SU-DHL-6 (cell line): ENCODE measurements at regions not wholly inside any gene's neighbourhood (a gene's known extent, or its start where the extent isn't known, plus 50 kb on each side); places are given as distances from the start of the nearest gene placed in this dataset.

Source experiments
- H2AFZ ChIP-seq: fragments of 200-600 bp; sonication (generic); 2 replicates; pipeline ENCODE4 v1.6.1; 2014; ENCODE audit warnings: low read depth, mild to moderate bottlenecking, moderate library complexity, mixed read lengths, antibody characterized with exemption, low read length; ENCODE audit not compliant: severe bottlenecking
- H3F3A ChIP-seq: fragments of 200-600 bp; shearing (Covaris generic); 2 replicates; pipeline ENCODE4 v1.6.0; 2016; ENCODE audit warnings: antibody characterized with exemption, mild to moderate bottlenecking; ENCODE audit not compliant: insufficient read depth
- H3K27ac ChIP-seq: fragments of 200-600 bp; sonication (generic); 2 replicates; pipeline ENCODE4 v1.5.1; 2016; ENCODE audit warnings: low read depth, mild to moderate bottlenecking, low read length, moderate library complexity, mixed read lengths
- H3K27me3 ChIP-seq: fragments of 200-600 bp; sonication (generic), shearing (Covaris generic); 2 replicates; pipeline ENCODE4 v1.6.0; 2014; ENCODE audit warnings: mild to moderate bottlenecking, low read length
- H3K36me3 ChIP-seq: fragments of 200-600 bp; sonication (generic); 2 replicates; pipeline ENCODE4 v1.6.1; 2014; ENCODE audit warnings: mild to moderate bottlenecking, low read length, mixed read lengths
- H3K4me2 ChIP-seq: fragments of 300-600, 200-600 bp; shearing (Covaris generic), sonication (generic); 2 replicates; pipeline ENCODE4 v1.6.0; 2014; ENCODE audit warnings: low read length, low read depth, mild to moderate bottlenecking; ENCODE audit not compliant: poor library complexity, severe bottlenecking
- H3K4me3 ChIP-seq: fragments of 200-600 bp; sonication (generic); 2 replicates; pipeline ENCODE4 v1.5.1; 2014; ENCODE audit warnings: antibody characterized with exemption, low read length, mild to moderate bottlenecking, mixed read lengths; ENCODE audit not compliant: insufficient read depth, poor library complexity, severe bottlenecking
- H3K79me2 ChIP-seq: fragments of 200-600 bp; sonication (generic); 2 replicates; pipeline ENCODE4 v1.6.1; 2014; ENCODE audit warnings: mild to moderate bottlenecking, low read length, moderate library complexity; ENCODE audit not compliant: insufficient read depth
- H3K9ac ChIP-seq: fragments of 200-600 bp; sonication (generic); 2 replicates; pipeline ENCODE4 v1.7.0; 2014; ENCODE audit warnings: mild to moderate bottlenecking, low read length
- H3K9me2 ChIP-seq: fragments of 200-600 bp; sonication (generic); replicated peaks from 2 replicates; pipeline ENCODE4 v1.6.1; 2014; ENCODE audit warnings: low read length; ENCODE audit not compliant: insufficient read depth
- H3K9me3 ChIP-seq: fragments of 200-600 bp; sonication (generic); 2 replicates; pipeline ENCODE4 v1.6.1; 2014; ENCODE audit warnings: low read length, mixed read lengths; ENCODE audit not compliant: insufficient read depth
- H4K20me1 ChIP-seq: fragments of 200-600 bp; sonication (generic); 2 replicates; pipeline ENCODE4 v1.6.1; 2014; ENCODE audit warnings: low read depth, mild to moderate bottlenecking, antibody characterized with exemption, low read length, moderate library complexity, mixed read lengths
- EZH2phosphoT487 ChIP-seq: fragments of 200-600 bp; sonication (generic), shearing (Covaris generic); conservative IDR thresholded peaks from 2 replicates; pipeline ENCODE4 v1.6.1; 2018; ENCODE audit warnings: mild to moderate bottlenecking, antibody characterized with exemption, low read length, moderate library complexity, mixed read lengths
- TF ChIP-seq, protein P1 (sequence below): fragments of 200-600 bp; sonication (generic); IDR thresholded peaks from one replicate; pipeline ENCODE4 v1.5.1; 2017; ENCODE audit warnings: antibody characterized with exemption, mild to moderate bottlenecking, low read length, moderate library complexity; ENCODE audit not compliant: insufficient read depth, poor library complexity, severe bottlenecking

DNA sequence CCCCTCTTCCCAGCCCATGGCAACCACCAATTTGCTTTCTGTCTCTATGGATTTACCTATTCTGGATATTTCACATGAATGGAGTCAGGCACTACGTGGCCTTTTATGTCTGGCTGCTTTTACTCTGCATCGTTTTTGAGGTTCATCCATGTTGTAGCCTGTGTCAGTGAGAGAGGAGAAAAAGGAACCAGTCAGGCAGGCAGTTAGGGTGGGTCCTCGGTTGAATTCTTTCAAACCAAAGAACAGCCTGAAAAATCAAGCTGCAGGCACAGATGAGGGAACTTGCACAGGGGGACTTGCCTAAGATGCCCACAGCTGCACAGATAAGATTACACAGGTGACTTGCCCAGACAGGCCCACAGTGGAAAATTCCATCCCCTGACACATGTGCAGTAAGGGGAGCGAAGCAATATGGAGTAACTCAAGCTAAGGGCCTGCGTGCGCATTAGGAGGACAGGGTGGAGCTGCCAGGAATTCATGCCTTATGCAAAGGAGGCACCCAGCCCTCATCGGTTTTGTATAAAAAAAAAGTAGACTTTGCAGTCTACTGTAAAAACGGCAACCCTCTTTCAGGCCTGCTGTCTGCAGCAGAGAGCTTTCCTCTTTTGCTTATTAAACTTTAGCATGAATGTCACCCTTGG is 152.4 kb upstream of the RFLNA start:
- no peak overlapping the region for H3K9ac ChIP-seq
- H3K4me2 ChIP-seq, result no peak overlapping the region
- H3F3A ChIP-seq, result no peaks in the 10 kb centered on the region
- H3K4me3 ChIP-seq, result no peak overlapping the region
- H3K79me2 ChIP-seq, result no peaks in the 10 kb centered on the region
- no peak overlapping the region for H3K27ac ChIP-seq
- no peaks in the 10 kb centered on the region for H4K20me1 ChIP-seq
- H2AFZ ChIP-seq, result no peak overlapping the region
- H3K9me3 ChIP-seq, result peaks cover 16% of the 10 kb centered on the region; the same call in 1 of the 2 replicates
- TF ChIP-seq, protein P1, sequence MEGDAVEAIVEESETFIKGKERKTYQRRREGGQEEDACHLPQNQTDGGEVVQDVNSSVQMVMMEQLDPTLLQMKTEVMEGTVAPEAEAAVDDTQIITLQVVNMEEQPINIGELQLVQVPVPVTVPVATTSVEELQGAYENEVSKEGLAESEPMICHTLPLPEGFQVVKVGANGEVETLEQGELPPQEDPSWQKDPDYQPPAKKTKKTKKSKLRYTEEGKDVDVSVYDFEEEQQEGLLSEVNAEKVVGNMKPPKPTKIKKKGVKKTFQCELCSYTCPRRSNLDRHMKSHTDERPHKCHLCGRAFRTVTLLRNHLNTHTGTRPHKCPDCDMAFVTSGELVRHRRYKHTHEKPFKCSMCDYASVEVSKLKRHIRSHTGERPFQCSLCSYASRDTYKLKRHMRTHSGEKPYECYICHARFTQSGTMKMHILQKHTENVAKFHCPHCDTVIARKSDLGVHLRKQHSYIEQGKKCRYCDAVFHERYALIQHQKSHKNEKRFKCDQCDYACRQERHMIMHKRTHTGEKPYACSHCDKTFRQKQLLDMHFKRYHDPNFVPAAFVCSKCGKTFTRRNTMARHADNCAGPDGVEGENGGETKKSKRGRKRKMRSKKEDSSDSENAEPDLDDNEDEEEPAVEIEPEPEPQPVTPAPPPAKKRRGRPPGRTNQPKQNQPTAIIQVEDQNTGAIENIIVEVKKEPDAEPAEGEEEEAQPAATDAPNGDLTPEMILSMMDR, result no peak
- no peak for TF ChIP-seq EZH2phosphoT487
- no peaks in the 10 kb centered on the region for H3K9me2 ChIP-seq
- H3K36me3 ChIP-seq, result no peaks in the 10 kb centered on the region
- H3K27me3 ChIP-seq, result peaks cover 3% of the 10 kb centered on the region; the same call in 1 of the 2 replicates

DNA sequence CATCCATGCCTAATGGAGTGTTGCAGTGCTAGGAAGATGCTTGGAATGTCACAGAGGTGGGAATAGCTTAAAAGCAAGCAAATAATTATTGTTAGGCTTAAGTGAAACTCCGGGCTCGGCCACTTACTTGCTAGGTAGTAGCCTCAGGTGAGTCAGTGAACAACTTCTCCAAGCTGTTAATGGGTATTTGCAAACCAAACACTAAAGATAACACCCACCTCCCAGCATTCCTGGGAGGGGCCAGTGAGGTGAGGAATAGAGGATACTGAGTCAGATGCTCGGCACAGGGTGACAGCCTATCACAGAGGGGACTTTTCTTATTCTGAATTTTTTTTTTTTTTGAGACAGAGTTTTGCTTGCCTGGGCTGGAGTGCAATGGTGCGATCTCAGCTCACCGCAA is 151.2 kb upstream of the RFLNA start:
- Histone ChIP-seq H3K79me2 (no peaks in the 10 kb centered on the region), H3K4me2 (no peak overlapping the region), H2AFZ (no peak overlapping the region), H3K4me3 (no peak overlapping the region), H3F3A (no peaks in the 10 kb centered on the region), H3K9ac (no peak overlapping the region), H3K36me3 (no peaks in the 10 kb centered on the region), H3K9me3 (peaks cover 10% of the 10 kb centered on the region; the same call in 1 of the 2 replicates), H4K20me1 (no peaks in the 10 kb centered on the region), H3K9me2 (no peaks in the 10 kb centered on the region), H3K27me3 (peaks cover 3% of the 10 kb centered on the region; the same call in 1 of the 2 replicates), H3K27ac (no peak overlapping the region)
- no peak for TF ChIP-seq EZH2phosphoT487
- TF ChIP-seq, protein P1, result no peak

DNA sequence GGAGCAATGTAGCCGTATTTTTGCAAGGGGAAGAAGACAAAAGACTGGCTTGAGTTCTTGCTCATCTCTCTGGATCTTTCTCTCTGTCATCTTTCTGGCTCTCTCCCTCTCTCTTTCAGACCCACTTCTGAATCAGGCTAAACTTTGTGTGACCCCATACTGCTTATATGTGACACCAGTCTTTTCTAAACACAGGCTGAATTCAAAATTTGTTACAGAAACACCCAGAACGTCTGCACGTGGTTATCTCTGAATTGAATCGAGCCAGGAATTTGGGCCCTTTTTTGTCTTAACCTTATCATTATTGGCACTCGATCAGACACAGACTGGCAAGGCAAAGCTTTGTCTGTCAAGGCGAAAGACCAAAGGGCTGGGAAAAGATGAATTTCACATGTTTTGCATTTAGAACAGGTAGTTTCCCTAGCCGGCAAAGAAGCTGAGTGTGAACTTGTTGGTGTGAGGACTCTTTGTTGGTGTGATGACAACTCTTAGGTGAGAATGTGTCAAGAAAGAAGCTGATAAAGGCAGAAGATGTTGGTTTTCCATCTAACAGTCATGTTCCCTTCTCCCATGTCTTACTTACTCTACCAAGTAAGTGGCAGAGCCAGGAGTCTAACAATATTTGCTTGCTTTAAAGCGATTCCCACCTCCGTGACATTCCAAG is 150.2 kb upstream of the RFLNA start:
- Histone ChIP-seq H3K27ac (no peak overlapping the region), H3K4me2 (no peak overlapping the region), H3K9me2 (no peaks in the 10 kb centered on the region), H3F3A (no peaks in the 10 kb centered on the region), H3K27me3 (peaks cover 3% of the 10 kb centered on the region; the same call in 1 of the 2 replicates), H4K20me1 (no peaks in the 10 kb centered on the region), H3K4me3 (no peak overlapping the region), H3K9me3 (peaks cover 9% of the 10 kb centered on the region; the same call in 1 of the 2 replicates), H3K36me3 (no peaks in the 10 kb centered on the region), H3K9ac (no peak overlapping the region), H2AFZ (no peak overlapping the region), H3K79me2 (no peaks in the 10 kb centered on the region)
- no peak for TF ChIP-seq EZH2phosphoT487

DNA sequence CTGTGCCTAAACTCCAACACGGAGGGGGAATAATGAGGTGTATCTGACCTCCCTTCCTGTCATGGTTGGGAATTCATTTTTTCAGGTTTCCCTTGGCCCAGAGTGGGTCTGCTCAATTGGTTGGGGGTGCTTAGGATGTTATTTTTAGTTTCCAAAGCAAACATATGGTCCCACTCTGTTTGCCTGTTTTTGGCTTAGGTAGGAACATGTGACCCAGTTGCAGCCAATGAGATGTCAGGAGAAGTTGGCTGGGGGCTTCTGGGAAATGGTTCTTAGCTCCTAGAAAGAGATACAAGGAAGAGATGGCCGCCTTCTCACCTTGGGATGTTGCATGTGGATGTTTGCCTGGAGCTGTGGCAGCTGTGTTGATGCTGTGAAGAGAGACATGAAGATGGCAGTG is 147.9 kb upstream of the RFLNA start:
- no peak overlapping the region for H3K9ac ChIP-seq
- TF ChIP-seq, protein P1, result no peak
- TF ChIP-seq EZH2phosphoT487, result no peak
- no peaks in the 10 kb centered on the region for H3K9me2 ChIP-seq
- H3K36me3 ChIP-seq, result no peaks in the 10 kb centered on the region
- peaks cover 5% of the 10 kb centered on the region; the same call in 1 of the 2 replicates for H3K9me3 ChIP-seq
- H3K79me2 ChIP-seq, result no peaks in the 10 kb centered on the region
- H4K20me1 ChIP-seq, result no peaks in the 10 kb centered on the region
- H3F3A ChIP-seq, result no peaks in the 10 kb centered on the region
- H3K4me2 ChIP-seq, result no peak overlapping the region
- no peak overlapping the region for H3K4me3 ChIP-seq
- peaks cover 3% of the 10 kb centered on the region; the same call in 1 of the 2 replicates for H3K27me3 ChIP-seq
- H3K27ac ChIP-seq, result no peak overlapping the region
- H2AFZ ChIP-seq, result no peak overlapping the region
